SK-N-SH (cell line): ENCODE measurements at regions not wholly inside any gene's neighbourhood (a gene's known extent, or its start where the extent isn't known, plus 50 kb on each side); places are given as distances from the start of the nearest gene placed in this dataset.

ENCODE experiments used
- CHD2 ChIP-seq: fragments of 150-350 bp; IDR thresholded peaks from 2 replicates; pipeline ENCODE4 v1.6.1; 2018; ENCODE audit warnings: low read length; ENCODE audit not compliant: partially characterized antibody
- CTCF ChIP-seq: fragments of 200-600 bp; sonication (generic); IDR thresholded peaks from 2 replicates; pipeline ENCODE4 v1.6.1; 2017; ENCODE audit warnings: antibody characterized with exemption, mild to moderate bottlenecking, moderate library complexity
- EZH2phosphoT487 ChIP-seq: fragments of 200-600 bp; sonication (generic); IDR thresholded peaks from 2 replicates; pipeline ENCODE4 v1.6.1; 2017; ENCODE audit warnings: low read depth, mixed run types, mild to moderate bottlenecking, antibody characterized with exemption, moderate library complexity, borderline replicate concordance
- YY1 ChIP-seq: IDR thresholded peaks from 2 replicates; pipeline ENCODE4 v1.4.0; 2012; ENCODE audit warnings: low read depth, mild to moderate bottlenecking

GRCh38 chr5:35312267-35312666 is 82.0 kb upstream of the PRLR start:
- TF ChIP-seq CTCF (no peak), EZH2phosphoT487 (no peak), YY1 (no peak), CHD2 (no peak)
